Loucy (cell line): ENCODE measurements at regions not wholly inside any gene's neighbourhood (a gene's known extent, or its start where the extent isn't known, plus 50 kb on each side); places are given as distances from the start of the nearest gene placed in this dataset.

ENCODE experiments used
- H2AFZ ChIP-seq: fragments of 200-600 bp; sonication (generic); 2 replicates; pipeline ENCODE4 v1.6.0; 2016; ENCODE audit warnings: antibody characterized with exemption, mild to moderate bottlenecking, low read length, moderate library complexity
- H3F3A ChIP-seq: fragments of 200-600 bp; 2 replicates; pipeline ENCODE4 v1.6.0; 2016; ENCODE audit warnings: antibody characterized with exemption, low read depth, mild to moderate bottlenecking
- H3K27me3 ChIP-seq: fragments of 200-600 bp; sonication (generic); 2 replicates; pipeline ENCODE4 v1.6.1; 2014; ENCODE audit warnings: low read length, mild to moderate bottlenecking; ENCODE audit not compliant: insufficient read depth, poor library complexity, severe bottlenecking
- H3K36me3 ChIP-seq: fragments of 200-600 bp; sonication (generic); 2 replicates; pipeline ENCODE4 v1.6.1; 2016; ENCODE audit warnings: low read length; ENCODE audit not compliant: insufficient read depth
- H3K4me1 ChIP-seq: fragments of 200-600 bp; sonication (generic); 2 replicates; pipeline ENCODE4 v1.5.1; 2014; ENCODE audit warnings: low read length, mild to moderate bottlenecking; ENCODE audit not compliant: insufficient read depth, poor library complexity, severe bottlenecking
- H3K4me2 ChIP-seq: fragments of 200-600 bp; sonication (generic); 2 replicates; pipeline ENCODE4 v1.6.0; 2014; ENCODE audit warnings: antibody characterized with exemption, low read length, low read depth, mild to moderate bottlenecking; ENCODE audit not compliant: poor library complexity, severe bottlenecking
- H3K4me3 ChIP-seq: fragments of 200-600 bp; sonication (generic); 2 replicates; pipeline ENCODE4 v1.5.1; 2014; ENCODE audit warnings: low read length, mild to moderate bottlenecking, mixed read lengths; ENCODE audit not compliant: poor library complexity, severe bottlenecking
- H3K79me2 ChIP-seq: fragments of 200-600 bp; sonication (generic); 2 replicates; pipeline ENCODE4 v1.6.1; 2014; ENCODE audit warnings: low read length; ENCODE audit not compliant: insufficient read depth
- H3K9ac ChIP-seq: fragments of 200-600 bp; sonication (generic); 2 replicates; pipeline ENCODE4 v1.6.0; 2014; ENCODE audit warnings: mild to moderate bottlenecking, low read depth, low read length, moderate library complexity; ENCODE audit not compliant: poor library complexity, severe bottlenecking
- H3K9me2 ChIP-seq: fragments of 200-600 bp; sonication (generic); replicated peaks from 2 replicates; pipeline ENCODE4 v1.6.1; 2016; ENCODE audit warnings: low read depth, low read length, mixed read lengths
- H3K9me3 ChIP-seq: fragments of 200-600 bp; sonication (generic); 2 replicates; pipeline ENCODE4 v1.6.1; 2014; ENCODE audit warnings: mild to moderate bottlenecking, antibody characterized with exemption, low read length, low read depth; ENCODE audit not compliant: insufficient read depth
- H4K20me1 ChIP-seq: fragments of 200-600 bp; sonication (generic); 2 replicates; pipeline ENCODE4 v1.6.0; 2014; ENCODE audit warnings: antibody characterized with exemption, low read length, mild to moderate bottlenecking; ENCODE audit not compliant: insufficient read depth, poor library complexity, severe bottlenecking
- CTCF ChIP-seq: fragments of 200-600 bp; sonication (generic); conservative IDR thresholded peaks from 2 replicates; pipeline ENCODE4 v1.5.1; 2014; ENCODE audit warnings: mild to moderate bottlenecking, antibody characterized with exemption, low read length
- EZH2phosphoT487 ChIP-seq: fragments of 200-600 bp; IDR thresholded peaks from 2 replicates; pipeline ENCODE4 v1.6.1; 2018; ENCODE audit warnings: antibody characterized with exemption, mild to moderate bottlenecking, moderate library complexity, borderline replicate concordance

DNA sequence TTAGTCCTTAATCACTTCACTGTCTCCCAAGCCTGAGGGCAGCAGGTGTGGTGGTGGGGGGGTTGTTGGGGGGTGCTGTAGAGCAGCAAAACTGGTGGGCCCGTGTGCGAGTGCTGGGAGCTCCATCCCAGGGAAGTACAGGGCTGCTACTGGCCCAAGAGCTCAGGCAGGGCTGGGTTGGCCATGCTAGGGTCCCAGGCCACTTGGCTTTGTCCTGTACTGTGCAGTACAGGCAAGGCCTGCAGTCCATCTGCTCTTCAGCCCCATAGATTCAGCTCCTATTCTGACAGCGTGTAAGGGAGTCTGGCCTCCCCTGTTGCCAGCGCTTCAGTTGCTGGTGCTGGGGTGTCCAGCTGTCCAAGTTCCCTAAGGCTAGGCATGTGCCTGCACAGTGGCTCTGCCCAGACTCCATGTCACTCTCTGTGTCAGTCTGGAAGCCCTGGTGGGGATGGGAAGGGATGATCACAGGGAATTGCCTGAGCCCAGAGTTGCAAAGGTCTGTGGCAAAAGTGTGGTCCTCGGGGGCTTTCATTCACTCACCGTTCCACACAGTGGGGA lies 1261.7 kb downstream of the EFNB2 start:
- Histone ChIP-seq H3F3A (no peaks in the 10 kb centered on the region), H3K9me2 (no peaks in the 10 kb centered on the region), H2AFZ (0 out of 2 replicates have a peak overlapping the region, but pooled peaks have one; percentile 75), H3K4me2 (no peak overlapping the region), H3K79me2 (no peaks in the 10 kb centered on the region), H3K27me3 (no peaks in the 10 kb centered on the region), H3K4me3 (no peak overlapping the region), H3K9ac (no peak overlapping the region), H3K9me3 (no peaks in the 10 kb centered on the region), H4K20me1 (no peaks in the 10 kb centered on the region), H3K4me1 (no peaks in the 10 kb centered on the region), H3K36me3 (no peaks in the 10 kb centered on the region)
- TF ChIP-seq EZH2phosphoT487 (no peak), CTCF (no peak)

GRCh38 chr13:105272660-105273631 lies 1262.5 kb downstream of the EFNB2 start:
- H3K27me3 ChIP-seq, result no peaks in the 10 kb centered on the region
- no peaks in the 10 kb centered on the region for H3K9me3 ChIP-seq
- H3K4me2 ChIP-seq, result no peak overlapping the region
- no peak overlapping the region for H3K4me3 ChIP-seq
- no peaks in the 10 kb centered on the region for H3F3A ChIP-seq
- H3K9me2 ChIP-seq, result no peaks in the 10 kb centered on the region
- TF ChIP-seq EZH2phosphoT487, result no peak
- TF ChIP-seq CTCF, result no peak
- no peaks in the 10 kb centered on the region for H3K36me3 ChIP-seq
- H3K79me2 ChIP-seq, result no peaks in the 10 kb centered on the region
- H3K9ac ChIP-seq, result no peak overlapping the region
- H3K4me1 ChIP-seq, result no peaks in the 10 kb centered on the region
- H2AFZ ChIP-seq, result peak overlapping the region; percentile 75; the same call in 1 of the 2 replicates
- no peaks in the 10 kb centered on the region for H4K20me1 ChIP-seq

GRCh38 chr13:105266615-105267014 lies 1268.8 kb downstream of the EFNB2 start:
- Histone ChIP-seq H3K36me3 (no peaks in the 10 kb centered on the region), H3K9ac (no peak overlapping the region), H3K4me2 (no peak overlapping the region), H2AFZ (no peak overlapping the region), H3K4me1 (no peaks in the 10 kb centered on the region), H3K9me3 (no peaks in the 10 kb centered on the region), H3K27me3 (no peaks in the 10 kb centered on the region), H3K4me3 (no peak overlapping the region), H3F3A (no peaks in the 10 kb centered on the region), H3K79me2 (no peaks in the 10 kb centered on the region), H3K9me2 (no peaks in the 10 kb centered on the region), H4K20me1 (no peaks in the 10 kb centered on the region)
- TF ChIP-seq CTCF (no peak), EZH2phosphoT487 (no peak)
